HUES48 (cell line): ENCODE measurements at regions not wholly inside any gene's neighbourhood (a gene's known extent, or its start where the extent isn't known, plus 50 kb on each side); places are given as distances from the start of the nearest gene placed in this dataset.

Experiments
- H3K27ac ChIP-seq: one replicate; pipeline ENCODE4 v1.7.0; 2013; ENCODE audit warnings: low read depth, low read length, inconsistent platforms
- H3K27me3 ChIP-seq: 2 replicates; pipeline ENCODE4 v1.6.1; 2013; ENCODE audit warnings: mild to moderate bottlenecking, low read length; ENCODE audit not compliant: control insufficient read depth, insufficient read depth
- H3K36me3 ChIP-seq: 2 replicates; pipeline ENCODE4 v1.6.1; 2013; ENCODE audit warnings: low read length; ENCODE audit not compliant: control insufficient read depth, insufficient read depth
- H3K4me1 ChIP-seq: 2 replicates; pipeline ENCODE4 v1.6.1; 2013; ENCODE audit warnings: mild to moderate bottlenecking, low read length; ENCODE audit not compliant: control insufficient read depth, insufficient read depth
- H3K4me3 ChIP-seq: 2 replicates; pipeline ENCODE4 v1.5.1; 2013; ENCODE audit warnings: mild to moderate bottlenecking, low read depth, low read length
- H3K9ac ChIP-seq: 2 replicates; pipeline ENCODE4 v1.6.1; 2013; ENCODE audit warnings: mild to moderate bottlenecking, low read depth, low read length, moderate library complexity
- H3K9me3 ChIP-seq: 2 replicates; pipeline ENCODE4 v1.6.1; 2013; ENCODE audit warnings: low read length; ENCODE audit not compliant: control insufficient read depth, insufficient read depth

DNA sequence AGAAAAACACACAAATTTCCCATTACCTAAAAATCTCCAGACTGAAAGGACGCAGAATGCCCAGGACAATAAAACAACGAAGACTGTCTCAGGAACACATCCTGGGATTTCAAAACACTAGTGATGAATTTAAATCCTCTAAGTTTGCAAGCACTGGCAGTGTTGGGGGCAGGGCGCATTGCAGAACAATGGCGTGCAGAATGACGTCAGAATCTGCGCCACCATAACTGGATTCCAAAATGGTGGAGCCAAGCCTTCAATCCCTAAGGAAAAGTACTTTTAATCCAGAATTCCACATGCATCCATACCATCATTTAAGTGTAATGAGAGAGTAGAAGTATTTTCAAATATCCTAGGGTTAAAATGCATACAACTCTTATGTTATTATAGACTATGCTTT lies 679.1 kb downstream of the TRIML1 start:
- Histone ChIP-seq H3K27me3 (no peaks in the 10 kb centered on the region), H3K4me1 (peaks cover 15% of the 10 kb centered on the region)

DNA sequence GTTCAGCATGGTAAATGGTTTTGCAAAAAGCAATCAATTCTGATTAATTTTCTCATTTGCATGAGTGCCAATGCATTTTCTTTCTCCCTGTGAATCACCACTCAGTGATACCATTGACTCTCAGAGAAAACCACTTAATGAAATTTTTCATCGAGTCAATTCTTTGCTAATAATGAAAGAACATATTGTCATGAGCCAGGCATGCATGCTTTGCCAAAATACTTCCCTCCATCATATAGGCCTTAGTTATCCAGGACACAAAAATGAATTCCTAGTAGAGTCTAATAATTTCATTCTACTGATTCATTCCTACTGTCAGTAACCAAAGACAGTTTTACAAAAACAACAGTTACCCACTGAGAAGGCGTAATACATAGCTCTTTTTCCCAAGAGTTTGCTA lies 680.0 kb downstream of the TRIML1 start:
- H3K9ac ChIP-seq, result no peak overlapping the region
- 0 out of 2 replicates have a peak, but pooled peaks cover 2% of the 10 kb centered on the region for H3K9me3 ChIP-seq
- no peaks in the 10 kb centered on the region for H3K27me3 ChIP-seq
- no peaks in the 10 kb centered on the region for H3K36me3 ChIP-seq
- H3K4me1 ChIP-seq, result peaks cover 15% of the 10 kb centered on the region
- no peak overlapping the region for H3K27ac ChIP-seq
- no peak overlapping the region for H3K4me3 ChIP-seq

More for the DNA sequence above, 679.1 kb downstream of the TRIML1 start:
- H3K4me3 ChIP-seq, result no peak overlapping the region
- 0 out of 2 replicates have a peak, but pooled peaks cover 6% of the 10 kb centered on the region for H3K9me3 ChIP-seq
- H3K9ac ChIP-seq, result no peak overlapping the region
- no peaks in the 10 kb centered on the region for H3K36me3 ChIP-seq
- H3K27ac ChIP-seq, result no peak overlapping the region

- Histone ChIP-seq H3K9ac (no peak overlapping the region), H3K9me3 (no peaks in the 10 kb centered on the region), H3K4me3 (no peak overlapping the region), H3K27me3 (no peaks in the 10 kb centered on the region), H3K36me3 (no peaks in the 10 kb centered on the region), H3K4me1 (peaks cover 15% of the 10 kb centered on the region), H3K27ac (no peak overlapping the region)
Measured at GRCh38 chr4:188821500-188821899, 682.3 kb downstream of the TRIML1 start.

DNA sequence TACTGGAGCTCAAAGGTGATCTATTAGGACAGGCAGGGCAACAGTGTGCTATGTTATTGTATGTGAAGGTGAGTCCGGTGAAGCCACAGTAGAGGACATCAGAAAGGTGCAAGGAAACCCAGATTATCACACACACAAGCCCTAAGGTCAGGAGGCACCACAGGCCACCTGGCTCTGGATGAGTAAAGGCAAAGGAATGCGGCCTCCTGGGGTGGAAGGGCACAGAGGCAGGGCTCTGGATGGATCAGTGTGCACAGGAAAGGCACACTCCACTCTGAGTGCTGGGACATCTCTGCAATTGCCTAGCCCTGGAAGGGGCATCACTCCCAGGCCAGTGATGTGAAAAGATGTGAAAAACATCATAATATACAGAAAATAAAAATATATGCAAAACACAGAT lies 683.5 kb downstream of the TRIML1 start:
- H3K4me1 ChIP-seq, result peaks cover 15% of the 10 kb centered on the region
- H3K27me3 ChIP-seq, result no peaks in the 10 kb centered on the region
- no peaks in the 10 kb centered on the region for H3K36me3 ChIP-seq
- no peaks in the 10 kb centered on the region for H3K9me3 ChIP-seq
- H3K4me3 ChIP-seq, result no peak overlapping the region
- H3K9ac ChIP-seq, result no peak overlapping the region
- no peak overlapping the region for H3K27ac ChIP-seq

DNA sequence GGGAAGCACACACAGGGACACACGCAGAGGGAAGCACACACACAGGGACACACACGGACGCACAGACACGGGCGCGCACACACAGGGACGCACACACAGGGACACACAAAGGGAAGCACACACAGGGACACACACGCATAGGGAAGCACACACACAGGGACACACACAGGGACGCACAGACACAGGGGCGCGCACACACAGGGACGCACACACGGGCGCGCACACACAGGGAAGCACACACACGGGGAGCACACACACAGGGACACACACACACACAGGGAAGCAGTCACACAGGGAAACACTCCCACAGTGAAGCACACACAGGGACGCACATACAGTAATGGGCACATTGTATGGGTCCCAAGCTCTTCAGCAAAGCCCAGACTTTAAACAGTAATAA lies 685.3 kb downstream of the TRIML1 start:
- no peaks in the 10 kb centered on the region for H3K27me3 ChIP-seq
- no peak overlapping the region for H3K9ac ChIP-seq

GRCh38 chr4:188826393-188826792 lies 687.2 kb downstream of the TRIML1 start:
- Histone ChIP-seq H3K9me3 (no peaks in the 10 kb centered on the region), H3K27me3 (no peaks in the 10 kb centered on the region), H3K36me3 (no peaks in the 10 kb centered on the region), H3K9ac (no peak overlapping the region), H3K4me3 (no peak overlapping the region), H3K27ac (no peak overlapping the region), H3K4me1 (peaks cover 12% of the 10 kb centered on the region)

More for the DNA sequence above, 685.3 kb downstream of the TRIML1 start:
- no peak overlapping the region for H3K27ac ChIP-seq
- H3K4me1 ChIP-seq, result peaks cover 15% of the 10 kb centered on the region
- H3K36me3 ChIP-seq, result no peaks in the 10 kb centered on the region
- H3K4me3 ChIP-seq, result no peak overlapping the region
- no peaks in the 10 kb centered on the region for H3K9me3 ChIP-seq

GRCh38 chr4:188839704-188840103 lies 700.5 kb downstream of the TRIML1 start:
- Histone ChIP-seq H3K9ac (no peak overlapping the region), H3K27ac (no peak overlapping the region), H3K4me1 (no peaks in the 10 kb centered on the region), H3K27me3 (no peaks in the 10 kb centered on the region), H3K4me3 (no peak overlapping the region), H3K36me3 (no peaks in the 10 kb centered on the region), H3K9me3 (no peaks in the 10 kb centered on the region)

DNA sequence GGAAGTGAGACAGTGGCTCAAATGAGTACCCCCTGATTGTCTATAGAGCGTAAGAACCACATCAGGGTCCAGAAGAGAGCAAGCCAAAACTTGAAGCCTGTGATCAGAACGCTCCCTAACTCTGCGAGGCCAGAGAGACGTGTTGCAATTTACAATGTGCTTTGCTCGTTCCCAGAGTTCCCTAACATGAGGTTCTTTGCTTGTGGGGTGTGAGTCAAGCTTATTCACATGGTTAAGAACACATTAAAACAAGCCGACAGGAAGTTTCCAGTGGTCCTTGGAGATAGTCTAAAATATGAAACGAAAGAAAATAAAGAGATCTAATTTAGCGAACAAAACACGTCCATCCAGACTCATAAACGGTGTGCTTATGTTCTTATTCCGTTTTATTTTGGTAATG lies 702.3 kb downstream of the TRIML1 start:
- Histone ChIP-seq H3K9me3 (no peaks in the 10 kb centered on the region), H3K27ac (no peak overlapping the region), H3K36me3 (no peaks in the 10 kb centered on the region), H3K9ac (no peak overlapping the region), H3K4me3 (no peak overlapping the region), H3K27me3 (no peaks in the 10 kb centered on the region), H3K4me1 (peaks cover 7% of the 10 kb centered on the region)

- H3K4me1 ChIP-seq, result no peaks in the 10 kb centered on the region
- H3K36me3 ChIP-seq, result no peaks in the 10 kb centered on the region
- H3K9ac ChIP-seq, result no peak overlapping the region
- H3K27ac ChIP-seq, result no peak overlapping the region
- H3K9me3 ChIP-seq, result peaks cover 15% of the 10 kb centered on the region
- H3K27me3 ChIP-seq, result no peaks in the 10 kb centered on the region
- H3K4me3 ChIP-seq, result no peak overlapping the region
Measured at GRCh38 chr4:188854436-188854835, 715.2 kb downstream of the TRIML1 start.

- H3K27me3 ChIP-seq, result no peaks in the 10 kb centered on the region
- H3K4me1 ChIP-seq, result no peaks in the 10 kb centered on the region
- no peak overlapping the region for H3K9ac ChIP-seq
- H3K9me3 ChIP-seq, result no peaks in the 10 kb centered on the region
- H3K27ac ChIP-seq, result no peak overlapping the region
- H3K36me3 ChIP-seq, result no peaks in the 10 kb centered on the region
- H3K4me3 ChIP-seq, result no peak overlapping the region
Measured at GRCh38 chr4:188858696-188859095, 719.5 kb downstream of the TRIML1 start.

DNA sequence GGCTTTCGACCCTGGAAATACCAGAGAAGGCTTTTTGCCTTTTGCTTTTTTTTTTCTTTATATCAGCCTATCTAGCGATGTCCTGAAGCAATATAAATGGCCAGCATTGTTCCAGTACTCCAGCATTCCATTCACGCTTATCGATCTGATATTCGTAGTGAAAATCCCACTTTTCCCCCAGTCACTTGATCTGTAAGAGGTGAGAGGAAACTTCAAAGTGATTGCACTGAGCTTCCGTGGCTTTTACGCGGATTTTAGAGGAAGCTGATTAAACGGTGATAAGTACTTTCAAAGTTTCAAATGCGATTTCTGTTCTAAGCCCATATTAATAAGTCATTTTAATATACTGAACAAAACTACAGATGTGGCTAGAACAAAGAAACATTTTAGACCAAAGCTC lies 725.5 kb downstream of the TRIML1 start:
- no peaks in the 10 kb centered on the region for H3K4me1 ChIP-seq
- no peaks in the 10 kb centered on the region for H3K36me3 ChIP-seq
- no peaks in the 10 kb centered on the region for H3K9me3 ChIP-seq
- no peaks in the 10 kb centered on the region for H3K27me3 ChIP-seq
- H3K4me3 ChIP-seq, result no peak overlapping the region
- H3K9ac ChIP-seq, result no peak overlapping the region
- no peak overlapping the region for H3K27ac ChIP-seq

DNA sequence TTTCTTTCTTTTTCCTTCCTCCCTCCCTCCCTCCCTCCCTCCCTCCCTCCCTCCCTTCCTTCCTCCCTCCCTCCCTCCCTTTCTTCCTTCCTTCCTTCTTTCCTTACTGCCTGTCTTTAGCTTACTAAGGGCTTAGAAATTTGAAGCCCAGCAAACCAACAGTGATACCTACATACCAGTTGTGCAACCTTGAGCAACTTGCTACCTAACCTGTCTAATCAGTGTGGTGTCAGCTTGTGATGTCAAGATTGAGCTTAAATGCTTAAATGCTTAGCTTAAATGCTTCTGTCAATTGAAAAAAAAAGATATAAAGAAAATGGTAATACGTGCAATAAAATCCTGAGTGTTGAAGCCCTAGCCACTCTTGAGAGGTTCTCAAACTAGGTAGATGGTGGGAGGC lies 728.6 kb downstream of the TRIML1 start:
- H3K4me1 ChIP-seq, result no peaks in the 10 kb centered on the region
- no peaks in the 10 kb centered on the region for H3K36me3 ChIP-seq
- no peak overlapping the region for H3K4me3 ChIP-seq
- H3K9ac ChIP-seq, result no peak overlapping the region
- H3K9me3 ChIP-seq, result no peaks in the 10 kb centered on the region
- H3K27ac ChIP-seq, result no peak overlapping the region
- H3K27me3 ChIP-seq, result no peaks in the 10 kb centered on the region
